GM12872 (cell line): ENCODE measurements at regions not wholly inside any gene's neighbourhood (a gene's known extent, or its start where the extent isn't known, plus 50 kb on each side); places are given as distances from the start of the nearest gene placed in this dataset.

ENCODE experiments used
- CTCF ChIP-seq: IDR thresholded peaks from 3 replicates; pipeline ENCODE4 v1.5.1; 2011; ENCODE audit warnings: low read depth, mild to moderate bottlenecking, low read length, moderate library complexity; ENCODE audit not compliant: insufficient read depth

- TF ChIP-seq CTCF: no peak
Measured at GRCh38 chr9:119818726-119819435, 449.6 kb upstream of the BRINP1 start.

- TF ChIP-seq CTCF: no peak
Measured at GRCh38 chr9:119810645-119811429, 441.6 kb upstream of the BRINP1 start.

- no peak for TF ChIP-seq CTCF
Measured at GRCh38 chr9:119803679-119804078, 434.4 kb upstream of the BRINP1 start.

- no peak for TF ChIP-seq CTCF
Measured at GRCh38 chr9:119802621-119803020, 433.4 kb upstream of the BRINP1 start.

- no peak for TF ChIP-seq CTCF
Measured at GRCh38 chr9:119802133-119802532, 432.9 kb upstream of the BRINP1 start.

- no peak for TF ChIP-seq CTCF
Measured at GRCh38 chr9:119801311-119801710, 432.1 kb upstream of the BRINP1 start.

GRCh38 chr9:119795395-119795794 is 426.2 kb upstream of the BRINP1 start:
- TF ChIP-seq CTCF: no peak
